ENCODE measurements at regions not wholly inside any gene's neighbourhood (a gene's known extent, or its start where the extent isn't known, plus 50 kb on each side); places are given as distances from the start of the nearest gene placed in this dataset.

DNA sequence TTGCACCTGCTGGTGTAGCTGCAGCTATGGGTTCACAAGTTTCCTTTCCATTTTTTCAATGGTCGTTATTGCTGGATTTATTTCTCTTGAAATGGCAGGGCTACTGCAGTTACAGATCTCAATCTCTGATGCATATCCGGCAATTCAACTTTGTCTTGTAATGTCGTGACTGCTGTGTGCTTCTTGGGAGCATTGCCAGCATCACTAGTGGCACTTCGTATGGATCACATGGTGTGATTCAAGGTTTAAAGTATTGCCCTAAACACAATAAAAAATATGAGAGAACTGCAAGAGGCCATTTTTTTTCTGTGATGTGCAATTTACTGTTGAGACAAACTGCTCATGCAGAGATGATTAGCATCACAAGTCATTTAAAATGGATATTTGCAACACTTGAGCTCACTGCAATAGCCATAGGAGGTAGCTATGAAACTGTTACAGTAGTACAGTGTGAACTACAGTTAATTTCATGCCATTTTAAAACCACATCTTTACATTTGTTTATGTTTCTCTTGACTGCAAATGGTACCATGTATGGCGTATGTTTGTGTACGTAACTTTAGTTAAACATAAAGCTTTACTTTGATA lies 217.4 kb upstream of the PDE3A start:
- TF ChIP-seq CTCF (IDR thresholded peaks at IDR 0.05; ENCODE audit: low read depth, low read length, missing input control) (no peak), EGR1 (IDR thresholded peaks at IDR 0.05; ENCODE audit: low read depth in 2 of 2) (no peak)
- TF ChIP-seq, protein P1, sequence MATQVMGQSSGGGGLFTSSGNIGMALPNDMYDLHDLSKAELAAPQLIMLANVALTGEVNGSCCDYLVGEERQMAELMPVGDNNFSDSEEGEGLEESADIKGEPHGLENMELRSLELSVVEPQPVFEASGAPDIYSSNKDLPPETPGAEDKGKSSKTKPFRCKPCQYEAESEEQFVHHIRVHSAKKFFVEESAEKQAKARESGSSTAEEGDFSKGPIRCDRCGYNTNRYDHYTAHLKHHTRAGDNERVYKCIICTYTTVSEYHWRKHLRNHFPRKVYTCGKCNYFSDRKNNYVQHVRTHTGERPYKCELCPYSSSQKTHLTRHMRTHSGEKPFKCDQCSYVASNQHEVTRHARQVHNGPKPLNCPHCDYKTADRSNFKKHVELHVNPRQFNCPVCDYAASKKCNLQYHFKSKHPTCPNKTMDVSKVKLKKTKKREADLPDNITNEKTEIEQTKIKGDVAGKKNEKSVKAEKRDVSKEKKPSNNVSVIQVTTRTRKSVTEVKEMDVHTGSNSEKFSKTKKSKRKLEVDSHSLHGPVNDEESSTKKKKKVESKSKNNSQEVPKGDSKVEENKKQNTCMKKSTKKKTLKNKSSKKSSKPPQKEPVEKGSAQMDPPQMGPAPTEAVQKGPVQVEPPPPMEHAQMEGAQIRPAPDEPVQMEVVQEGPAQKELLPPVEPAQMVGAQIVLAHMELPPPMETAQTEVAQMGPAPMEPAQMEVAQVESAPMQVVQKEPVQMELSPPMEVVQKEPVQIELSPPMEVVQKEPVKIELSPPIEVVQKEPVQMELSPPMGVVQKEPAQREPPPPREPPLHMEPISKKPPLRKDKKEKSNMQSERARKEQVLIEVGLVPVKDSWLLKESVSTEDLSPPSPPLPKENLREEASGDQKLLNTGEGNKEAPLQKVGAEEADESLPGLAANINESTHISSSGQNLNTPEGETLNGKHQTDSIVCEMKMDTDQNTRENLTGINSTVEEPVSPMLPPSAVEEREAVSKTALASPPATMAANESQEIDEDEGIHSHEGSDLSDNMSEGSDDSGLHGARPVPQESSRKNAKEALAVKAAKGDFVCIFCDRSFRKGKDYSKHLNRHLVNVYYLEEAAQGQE (IDR thresholded peaks at IDR 0.05) = no peak
- TF ChIP-seq, protein P2, sequence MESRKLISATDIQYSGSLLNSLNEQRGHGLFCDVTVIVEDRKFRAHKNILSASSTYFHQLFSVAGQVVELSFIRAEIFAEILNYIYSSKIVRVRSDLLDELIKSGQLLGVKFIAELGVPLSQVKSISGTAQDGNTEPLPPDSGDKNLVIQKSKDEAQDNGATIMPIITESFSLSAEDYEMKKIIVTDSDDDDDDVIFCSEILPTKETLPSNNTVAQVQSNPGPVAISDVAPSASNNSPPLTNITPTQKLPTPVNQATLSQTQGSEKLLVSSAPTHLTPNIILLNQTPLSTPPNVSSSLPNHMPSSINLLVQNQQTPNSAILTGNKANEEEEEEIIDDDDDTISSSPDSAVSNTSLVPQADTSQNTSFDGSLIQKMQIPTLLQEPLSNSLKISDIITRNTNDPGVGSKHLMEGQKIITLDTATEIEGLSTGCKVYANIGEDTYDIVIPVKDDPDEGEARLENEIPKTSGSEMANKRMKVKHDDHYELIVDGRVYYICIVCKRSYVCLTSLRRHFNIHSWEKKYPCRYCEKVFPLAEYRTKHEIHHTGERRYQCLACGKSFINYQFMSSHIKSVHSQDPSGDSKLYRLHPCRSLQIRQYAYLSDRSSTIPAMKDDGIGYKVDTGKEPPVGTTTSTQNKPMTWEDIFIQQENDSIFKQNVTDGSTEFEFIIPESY (IDR thresholded peaks at IDR 0.05) = no peak
